Endothelial cell of umbilical vein (primary cell): ENCODE measurements at regions not wholly inside any gene's neighbourhood (a gene's known extent, or its start where the extent isn't known, plus 50 kb on each side); places are given as distances from the start of the nearest gene placed in this dataset.

Experiments
- BruUV-seq: library from RNA; stranded (reverse); fragments of 400-500 nt; replicated peaks from 2 replicates; lab custom pipeline; 2021; lab: Mats Ljungman, UMichigan
- CTCF ChIA-PET: fragments of 300-600, 350-600 bp; sonication (Branson Sonifier 250); formaldehyde crosslinking; loops from one replicate; lab custom pipeline; 2021; ENCODE audit warnings: antibody characterized with exemption, inconsistent platforms; lab: Charles Lee
- POLR2A ChIA-PET: fragments of 300-600, 350-600 bp; sonication (Branson Sonifier 250); formaldehyde crosslinking; loops from one replicate; lab custom pipeline; 2021; ENCODE audit warnings: antibody characterized with exemption, inconsistent platforms; lab: Charles Lee
- DNase-seq: peaks from one replicate; pipeline ENCODE4 v3.0.0-alpha.2; 2011; ENCODE audit warnings: low read depth, low spot score
- FAIRE-seq: peaks from 2 replicates; lab custom pipeline; 2011; peaks lifted over from hg19 to GRCh38; lab: Jason Lieb, UNC
- H2AFZ ChIP-seq: 2 replicates; pipeline ENCODE4 v1.6.0; 2012; ENCODE audit warnings: low read depth, low read length, control low read depth, inconsistent platforms
- H3K27ac ChIP-seq: 2 replicates; pipeline ENCODE4 v1.5.1; 2011; ENCODE audit warnings: low read depth, mild to moderate bottlenecking, control low read depth, low read length, moderate library complexity; ENCODE audit not compliant: insufficient read depth
- H3K27me3 ChIP-seq, 2 experiments: 2 replicates each; pipeline versions ENCODE4 v1.6.0 to v1.6.1; 2011; ENCODE audit warnings: low read length in 2 of 2, mixed read lengths in 1 of 2; ENCODE audit not compliant: control insufficient read depth in 2 of 2, insufficient read depth in 2 of 2
- H3K36me3 ChIP-seq, 2 experiments: 2 replicates in 1 of 2; 3 replicates in 1 of 2; pipeline ENCODE4 v1.5.1; 2011; ENCODE audit warnings: low read length in 2 of 2, mild to moderate bottlenecking in 1 of 2, moderate library complexity in 1 of 2; ENCODE audit not compliant: control insufficient read depth in 2 of 2, insufficient read depth in 2 of 2; ENCODE audit errors: extremely low read depth in 1 of 2
- H3K4me1 ChIP-seq: 3 replicates; pipeline ENCODE4 v1.5.1; 2011; ENCODE audit warnings: mild to moderate bottlenecking, low read length; ENCODE audit not compliant: control insufficient read depth, insufficient read depth; ENCODE audit errors: extremely low read depth
- H3K4me2 ChIP-seq: 2 replicates; pipeline ENCODE4 v1.6.1; 2011; ENCODE audit warnings: low read length, control low read depth, mixed read lengths; ENCODE audit not compliant: insufficient read depth
- H3K4me3 ChIP-seq, 3 experiments: fragments of 200-600 bp in 1 of 3; sonication (generic), shearing (Covaris generic) in 1 of 3; replicated peaks in 1 of 3; 2 replicates each; pipeline ENCODE4 v1.5.1; 2011 to 2016; ENCODE audit warnings: control low read depth in 3 of 3, low read length in 3 of 3, mild to moderate bottlenecking in 2 of 3, inconsistent platforms in 1 of 3, low read depth in 1 of 3, moderate library complexity in 1 of 3; ENCODE audit not compliant: insufficient read depth in 1 of 3
- H3K79me2 ChIP-seq: 2 replicates; pipeline ENCODE4 v1.6.0; 2012; ENCODE audit warnings: low read length, inconsistent platforms; ENCODE audit not compliant: control insufficient read depth, insufficient read depth
- H3K9ac ChIP-seq: replicated peaks from 2 replicates; pipeline ENCODE3; 2011; ENCODE audit warnings: low read length, control low read depth; ENCODE audit not compliant: insufficient read depth; ENCODE audit errors: extremely low read depth
- H3K9me1 ChIP-seq: replicated peaks from 3 replicates; pipeline ENCODE4 v1.6.0; 2011; ENCODE audit warnings: mild to moderate bottlenecking, low read length; ENCODE audit not compliant: control insufficient read depth, insufficient read depth; ENCODE audit errors: extremely low read depth
- H3K9me3 ChIP-seq: replicated peaks from 2 replicates; pipeline ENCODE4 v1.5.1; 2012; ENCODE audit warnings: low read length, inconsistent platforms; ENCODE audit not compliant: control insufficient read depth, insufficient read depth
- H4K20me1 ChIP-seq: replicated peaks from 2 replicates; pipeline ENCODE3; 2011; ENCODE audit warnings: mild to moderate bottlenecking, low read length; ENCODE audit not compliant: control insufficient read depth, insufficient read depth; ENCODE audit errors: extremely low read depth
- FOS ChIP-seq: IDR thresholded peaks from 2 replicates; pipeline ENCODE4 v1.6.1; 2011; ENCODE audit warnings: mild to moderate bottlenecking, low read length, moderate library complexity, borderline replicate concordance; ENCODE audit not compliant: insufficient read depth
- JUN ChIP-seq: IDR thresholded peaks from 2 replicates; pipeline ENCODE4 v1.6.1; 2011; ENCODE audit warnings: borderline replicate concordance, low read depth; ENCODE audit not compliant: insufficient read length, insufficient read depth
- MYC ChIP-seq: IDR thresholded peaks from one replicate; pipeline ENCODE4 v1.6.1; 2011; ENCODE audit warnings: mild to moderate bottlenecking, low read depth, low read length
- POLR2AphosphoS5 ChIP-seq: IDR thresholded peaks from 2 replicates; pipeline ENCODE4 v1.6.1; 2012; ENCODE audit warnings: low read depth, mild to moderate bottlenecking, control low read depth, low read length, moderate library complexity; ENCODE audit not compliant: insufficient read depth
- dilution Hi-C: fragments of 300-500 bp; cut with MboI; formaldehyde crosslinking; loops from one replicate; pipeline ENCODE4 v1.15.0; 2019; ENCODE audit warnings: low sequenced_read_pairs; ENCODE audit not compliant: extremely low pct_ligation_motif_present
- intact Hi-C: fragments of 100-400 bp; cut with micrococcal nuclease; formaldehyde crosslinking; loops from one replicate; pipeline ENCODE4 v1.10.0; 2022

GRCh38 chr10:11661441-11661840, 50.0 kb upstream of the USP6NL start:
- TF ChIP-seq MYC (no peak), POLR2AphosphoS5 (no peak), JUN (no peak), FOS (no peak)
- H3K4me1 ChIP-seq: no peaks in the 10 kb centered on the region
- no peaks in the 10 kb centered on the region for H3K9me3 ChIP-seq
- dilution Hi-C loops (no loop called here), intact Hi-C loops (no loop called here)
- POLR2A ChIA-PET: no interaction called here
- H3K4me2 ChIP-seq: no peak overlapping the region
- no peak overlapping the region for H3K27ac ChIP-seq
- FAIRE-seq (no peak), DNase-seq (no peak)
- H3K9ac ChIP-seq: no peak overlapping the region
- no peaks in the 10 kb centered on the region for H3K79me2 ChIP-seq
- H3K9me1 ChIP-seq: no peaks in the 10 kb centered on the region
- H3K4me3 ChIP-seq: no peak overlapping the region
- no peaks in the 10 kb centered on the region for H3K36me3 ChIP-seq
- no peak overlapping the region for H2AFZ ChIP-seq
- CTCF ChIA-PET: interaction anchor here (0.6 to 1.3 kb wide), 2 partner anchors 11 to 122 kb away, joined by 3 read pairs; no protein-coding TSS in a partner anchor
- no peaks in the 10 kb centered on the region for H4K20me1 ChIP-seq
- peaks cover 11 to 14% of the 10 kb centered on the region in 2 experiments for H3K27me3 ChIP-seq
- no TSS peak for BruUV-seq
